ENCODE measurements at regions not wholly inside any gene's neighbourhood (a gene's known extent, or its start where the extent isn't known, plus 50 kb on each side); places are given as distances from the start of the nearest gene placed in this dataset.

DNA sequence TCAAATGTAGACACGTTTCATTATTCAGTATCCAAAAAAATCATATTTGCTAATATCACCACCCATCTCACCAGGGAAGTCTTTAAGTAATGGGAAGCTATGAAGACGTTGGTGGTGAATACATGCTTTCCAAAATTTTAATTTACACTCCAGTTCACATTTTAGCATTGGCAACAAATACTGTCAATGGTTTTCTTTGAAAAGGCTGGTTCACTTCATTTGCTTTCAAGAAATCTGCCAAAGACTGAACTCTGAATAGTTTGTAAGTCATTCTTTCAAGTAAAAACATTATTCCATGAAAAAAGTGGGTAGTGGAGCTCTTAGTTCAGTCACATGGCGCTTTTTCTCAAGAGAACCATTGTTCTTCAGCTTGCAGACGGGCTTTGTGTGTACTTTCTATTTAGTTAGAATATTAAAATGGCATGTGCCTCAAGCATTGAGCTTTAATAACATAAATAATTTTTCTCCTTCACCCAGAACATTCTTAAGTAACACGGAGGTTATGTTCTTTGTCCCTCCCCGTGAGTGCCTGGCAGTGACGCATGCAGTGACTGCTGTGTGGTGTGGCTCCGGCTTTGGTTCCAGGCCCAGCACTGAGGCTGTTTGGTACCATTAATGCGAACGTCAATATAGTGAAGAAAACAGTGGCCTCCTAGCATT lies 300.0 kb upstream of the HDAC4 start:
- no peak for TF ChIP-seq GATA3 (IDR thresholded peaks at IDR 0.05; ENCODE audit: low read depth, low read length)
- TF ChIP-seq GATA2 (IDR thresholded peaks at IDR 0.05; ENCODE audit: low read depth, low read length) = no peak

DNA sequence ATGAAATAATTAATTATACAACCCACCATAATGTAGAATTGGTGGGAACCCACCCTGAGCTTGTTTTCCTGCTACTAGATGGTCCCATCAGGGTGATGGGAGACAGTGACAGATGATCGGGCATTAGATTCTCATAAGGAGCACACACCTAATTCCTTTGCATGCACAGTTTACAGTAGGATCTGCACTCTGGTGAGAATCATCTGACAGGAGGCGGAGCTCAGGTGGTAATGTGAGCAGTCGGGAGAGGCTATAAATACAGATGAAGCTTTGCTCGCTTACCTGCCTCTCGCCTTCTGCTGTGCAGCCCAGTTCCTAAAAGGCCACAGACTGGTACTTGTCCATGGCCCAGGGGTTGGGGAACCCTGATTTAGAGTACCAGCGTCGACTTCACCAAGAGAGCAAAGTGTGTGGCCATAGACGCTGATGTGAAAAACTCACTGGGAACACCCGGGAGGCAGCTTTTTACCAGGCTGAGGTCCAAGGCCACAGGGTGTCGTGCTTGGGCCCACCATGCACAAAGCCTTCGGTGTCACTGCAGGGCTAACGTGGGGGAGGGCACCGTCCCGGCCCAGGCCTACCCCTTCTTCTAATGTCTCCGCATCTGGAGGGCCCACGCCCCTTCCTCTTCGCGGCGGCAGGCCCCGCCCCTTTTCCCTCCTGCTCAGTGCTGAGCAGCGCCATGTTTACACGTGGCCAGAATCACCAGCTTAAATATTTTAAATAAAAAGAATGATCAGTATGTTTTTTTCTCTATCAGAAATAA lies 296.8 kb upstream of the HDAC4 start:
- no peak for TF ChIP-seq GATA2 (IDR thresholded peaks at IDR 0.05; ENCODE audit: low read depth, low read length)
- TF ChIP-seq GATA3 (IDR thresholded peaks at IDR 0.05; ENCODE audit: low read depth, low read length) = no peak

DNA sequence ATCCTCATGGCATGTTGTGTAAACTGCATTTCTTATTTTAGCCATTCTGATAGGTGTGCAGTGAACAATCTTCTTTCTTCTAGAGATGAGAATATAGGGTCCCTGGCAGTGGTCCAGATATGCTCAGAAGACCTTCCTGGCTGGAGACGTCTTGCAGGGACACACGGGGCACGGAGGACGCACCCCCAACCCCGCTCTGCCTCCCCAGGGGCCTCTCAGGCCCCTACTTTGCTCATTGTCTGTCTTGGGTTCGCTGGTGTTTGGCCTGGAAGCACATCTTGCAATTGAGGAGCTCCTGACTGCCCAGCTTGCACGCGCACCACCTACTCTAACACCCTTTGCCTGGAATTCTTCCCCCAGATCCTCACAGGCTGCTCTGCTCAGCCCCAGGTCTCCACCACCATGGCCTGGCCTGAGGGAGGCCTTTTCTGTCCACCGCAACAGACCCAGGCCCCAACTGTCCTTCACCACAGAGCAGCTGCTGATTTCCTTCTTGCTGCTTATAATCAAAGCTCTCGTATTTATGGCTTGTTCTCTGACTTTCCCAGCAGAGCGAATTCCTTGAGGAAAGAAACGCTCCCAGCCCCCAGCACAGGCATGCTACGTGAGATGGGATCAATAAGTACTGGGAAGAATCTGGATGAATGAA lies 295.9 kb upstream of the HDAC4 start:
- no peak for TF ChIP-seq GATA2 (IDR thresholded peaks at IDR 0.05; ENCODE audit: low read depth, low read length)
- no peak for TF ChIP-seq GATA3 (IDR thresholded peaks at IDR 0.05; ENCODE audit: low read depth, low read length)

- TF ChIP-seq GATA2 (IDR thresholded peaks at IDR 0.05; ENCODE audit: low read depth, low read length) = no peak
- no peak for TF ChIP-seq GATA3 (IDR thresholded peaks at IDR 0.05; ENCODE audit: low read depth, low read length)
These were observed 295.0 kb upstream of the HDAC4 start for GRCh38 chr2:239695728-239696240.

- TF ChIP-seq GATA3 (IDR thresholded peaks at IDR 0.05; ENCODE audit: low read depth, low read length) = no peak
- TF ChIP-seq GATA2 (IDR thresholded peaks at IDR 0.05; ENCODE audit: low read depth, low read length) = no peak
These were observed 294.4 kb upstream of the HDAC4 start for GRCh38 chr2:239695106-239695727.

- TF ChIP-seq GATA3 (IDR thresholded peaks at IDR 0.05; ENCODE audit: low read depth, low read length) (no peak), GATA2 (IDR thresholded peaks at IDR 0.05; ENCODE audit: low read depth, low read length) (no peak)
These were observed 293.7 kb upstream of the HDAC4 start for GRCh38 chr2:239694487-239694886.

DNA sequence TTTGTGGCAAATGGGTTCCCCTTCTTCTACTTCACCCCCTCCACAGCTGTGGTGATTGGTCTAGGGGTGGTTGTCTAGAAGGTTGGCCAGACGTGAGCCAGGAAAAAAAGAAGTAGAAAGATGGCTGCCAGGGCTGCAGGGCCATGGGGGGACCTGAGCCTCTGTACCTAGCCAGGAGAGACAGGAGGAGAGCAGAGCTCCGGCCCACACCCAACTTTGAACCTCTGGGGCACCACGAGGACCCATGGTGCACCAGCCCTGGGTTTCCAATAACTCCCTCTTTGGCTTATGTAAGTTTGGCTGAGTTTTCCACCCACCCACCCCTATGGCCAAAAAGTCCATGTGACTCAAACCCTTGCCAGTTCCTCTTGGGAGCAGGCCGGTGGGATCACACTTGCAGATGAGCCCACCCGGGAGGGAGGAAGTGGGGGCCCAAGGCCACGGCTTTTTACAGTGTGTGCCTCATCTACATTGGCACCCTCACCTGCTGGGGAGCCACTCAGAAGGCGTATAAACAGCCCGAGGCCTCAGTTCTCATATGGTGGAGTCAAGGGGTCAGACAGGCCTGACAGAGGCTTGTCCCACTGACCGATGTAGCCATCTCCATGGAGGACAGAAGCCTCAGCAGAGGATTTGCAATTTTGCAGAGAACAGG lies 293.1 kb upstream of the HDAC4 start:
- TF ChIP-seq GATA3 (IDR thresholded peaks at IDR 0.05; ENCODE audit: low read depth, low read length) = no peak
- TF ChIP-seq GATA2 (IDR thresholded peaks at IDR 0.05; ENCODE audit: low read depth, low read length) = no peak

DNA sequence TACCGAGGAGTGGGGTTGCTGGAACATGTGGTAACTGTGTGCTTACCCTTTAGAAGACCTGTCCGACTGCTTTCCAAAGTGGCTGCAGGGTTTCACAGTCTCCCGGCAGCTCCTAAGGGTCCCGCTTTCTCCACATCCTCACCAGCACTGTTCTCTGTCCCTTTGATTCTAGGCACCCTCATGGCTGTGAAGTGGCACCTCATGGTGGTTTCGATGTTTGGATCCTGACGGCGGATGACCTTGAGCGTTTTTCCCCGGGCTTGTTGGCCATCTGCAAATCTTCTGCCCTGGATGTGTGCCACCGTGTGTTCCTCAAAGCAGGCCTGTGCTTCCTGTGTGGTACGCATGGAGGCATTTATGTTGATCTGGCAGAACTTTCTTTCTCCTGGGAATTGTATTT lies 292.5 kb upstream of the HDAC4 start:
- TF ChIP-seq GATA2 (IDR thresholded peaks at IDR 0.05; ENCODE audit: low read depth, low read length) (no peak), GATA3 (IDR thresholded peaks at IDR 0.05; ENCODE audit: low read depth, low read length) (no peak)

GRCh38 chr2:239692919-239693318 lies 292.1 kb upstream of the HDAC4 start:
- TF ChIP-seq GATA3 (IDR thresholded peaks at IDR 0.05; ENCODE audit: low read depth, low read length) = no peak
- TF ChIP-seq GATA2 (IDR thresholded peaks at IDR 0.05; ENCODE audit: low read depth, low read length) = no peak

DNA sequence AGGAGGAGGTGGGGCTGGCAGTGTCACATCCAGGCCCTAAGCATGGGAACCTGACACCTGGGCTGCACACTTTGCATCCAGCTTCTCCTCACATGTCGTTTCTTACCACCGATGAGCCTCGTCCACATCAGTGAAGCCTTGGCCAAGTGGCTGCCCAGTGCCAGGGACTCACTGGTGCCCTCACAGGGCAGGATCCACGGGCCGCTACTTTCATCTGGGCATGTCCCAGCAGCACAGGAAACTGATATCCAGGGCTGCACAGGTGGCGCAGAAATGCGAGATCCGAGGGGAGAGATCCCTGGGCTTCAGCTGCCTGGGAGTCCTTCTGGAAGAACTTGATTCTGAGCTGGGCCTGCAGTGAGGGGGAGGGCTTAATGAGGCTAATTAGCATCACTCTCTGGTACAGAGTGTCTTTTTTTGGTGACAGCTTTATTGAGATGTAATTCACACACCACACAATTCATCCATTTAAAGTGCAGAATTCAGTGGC lies 291.6 kb upstream of the HDAC4 start:
- TF ChIP-seq GATA3 (IDR thresholded peaks at IDR 0.05; ENCODE audit: low read depth, low read length) = no peak
- no peak for TF ChIP-seq GATA2 (IDR thresholded peaks at IDR 0.05; ENCODE audit: low read depth, low read length)

DNA sequence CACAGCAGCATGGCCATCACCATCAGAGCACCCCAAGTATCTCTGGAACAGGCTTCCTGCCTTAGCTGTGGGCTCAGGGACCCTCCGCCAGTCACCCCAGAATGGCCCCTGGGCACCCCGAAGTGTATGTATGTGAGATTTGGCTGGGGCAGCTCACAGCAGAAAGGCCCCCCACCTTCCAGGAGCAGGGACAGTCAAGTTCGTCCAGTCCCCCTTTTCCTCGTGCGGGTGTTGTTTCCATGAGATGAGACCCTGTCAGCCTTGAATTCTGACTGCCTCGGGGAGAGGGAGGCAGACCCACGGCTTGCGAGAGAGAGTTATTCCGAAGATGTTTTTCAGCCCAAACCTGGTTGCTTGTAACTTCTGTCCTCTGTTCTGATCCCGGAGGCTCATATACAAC lies 290.9 kb upstream of the HDAC4 start:
- TF ChIP-seq GATA3 (IDR thresholded peaks at IDR 0.05; ENCODE audit: low read depth, low read length) (no peak), GATA2 (IDR thresholded peaks at IDR 0.05; ENCODE audit: low read depth, low read length) (no peak)

DNA sequence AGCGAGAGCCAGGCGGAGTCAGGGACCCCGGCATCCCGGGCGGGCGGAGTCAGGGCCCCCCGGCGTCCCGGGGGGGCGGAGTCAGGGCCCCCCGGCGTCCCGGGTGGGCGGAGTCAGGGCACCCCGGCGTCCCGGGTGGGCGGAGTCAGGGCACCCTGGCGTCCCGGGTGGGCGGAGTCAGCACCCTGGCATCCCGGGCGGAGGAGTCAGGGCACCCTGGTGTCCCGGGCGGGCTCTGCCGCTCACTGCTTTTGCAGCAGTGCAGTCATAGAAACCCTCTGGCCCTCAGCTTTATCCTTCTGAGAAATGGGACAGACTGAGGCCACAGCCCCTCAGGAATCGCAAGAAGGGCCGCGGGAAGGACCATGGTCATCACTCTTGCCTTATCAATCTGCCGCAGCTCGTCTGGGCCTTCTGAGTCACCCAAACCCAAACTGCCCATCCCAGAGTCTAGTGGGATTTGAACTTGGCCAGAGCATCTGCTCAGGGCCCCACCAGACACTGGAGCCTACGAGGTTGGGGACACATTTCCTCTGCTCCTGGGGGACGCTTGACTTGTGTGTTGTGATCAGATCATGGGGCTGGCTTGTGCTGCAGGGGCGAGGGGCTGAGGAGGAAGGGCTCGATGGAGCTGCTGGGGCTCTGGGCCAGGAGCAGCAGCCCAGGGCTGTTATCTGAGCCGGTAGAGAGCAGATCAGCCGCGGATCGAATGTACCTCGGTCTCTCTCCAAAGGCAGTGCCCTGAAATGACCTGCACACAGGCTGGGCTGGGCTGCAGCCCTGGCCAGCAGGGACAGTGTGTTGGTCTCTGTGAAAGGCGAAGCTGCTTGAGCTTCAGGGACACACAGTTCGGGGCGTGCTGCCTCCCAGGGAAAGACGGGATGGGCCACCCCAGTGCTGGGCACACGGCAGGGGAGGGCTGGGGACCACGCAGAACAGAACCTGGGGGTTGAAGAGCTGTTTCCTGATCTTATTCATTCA lies 290.1 kb upstream of the HDAC4 start:
- TF ChIP-seq GATA2 (IDR thresholded peaks at IDR 0.05; ENCODE audit: low read depth, low read length) (no peak), GATA3 (IDR thresholded peaks at IDR 0.05; ENCODE audit: low read depth, low read length) (no peak)

Data from SH-SY5Y (cell line).